SHP77 treated with DMSO at 0.1 percent for 48 hours (cell line): ENCODE measurements at regions not wholly inside any gene's neighbourhood (a gene's known extent, or its start where the extent isn't known, plus 50 kb on each side); places are given as distances from the start of the nearest gene placed in this dataset.
"Not testable (repeated sequence)": the region's sequence is repeated elsewhere in the genome, so short reads cannot be mapped to it uniquely, and the experiment has no call there.

ENCODE experiments used
- DNase-seq: peaks from one replicate; lab custom pipeline; 2025; lab: John Stamatoyannopoulos, UW

GRCh38 chr14:101634850-101635748 is 73.8 kb downstream of the DIO3 start:
- no peak for DNase-seq

- no peak for DNase-seq
These were observed 74.7 kb downstream of the DIO3 start for GRCh38 chr14:101635749-101636560.

GRCh38 chr14:101639241-101639833 is 78.0 kb downstream of the DIO3 start:
- DNase-seq = no peak

- no peak for DNase-seq
These were observed 82.4 kb downstream of the DIO3 start for GRCh38 chr14:101643651-101644050.

- DNase-seq = no peak
These were observed 92.8 kb downstream of the DIO3 start for GRCh38 chr14:101654051-101654450.

GRCh38 chr14:101657372-101657771 is 96.1 kb downstream of the DIO3 start:
- DNase-seq = no peak

- peak; percentile 55 for DNase-seq
These were observed 95.9 kb upstream of the PPP2R5C start for GRCh38 chr14:101665478-101666078.

- DNase-seq = no peak
These were observed 95.2 kb upstream of the PPP2R5C start for GRCh38 chr14:101666264-101666663.

GRCh38 chr14:101669629-101670028 is 91.9 kb upstream of the PPP2R5C start:
- no peak for DNase-seq

- DNase-seq = no peak
These were observed 87.6 kb upstream of the PPP2R5C start for GRCh38 chr14:101673873-101674272.

- not testable (repeated sequence) for DNase-seq
These were observed 85.7 kb upstream of the PPP2R5C start for GRCh38 chr14:101675835-101676234.

- DNase-seq = not testable (repeated sequence)
These were observed 83.6 kb upstream of the PPP2R5C start for GRCh38 chr14:101677912-101678327.

- no peak for DNase-seq
These were observed 79.7 kb upstream of the PPP2R5C start for GRCh38 chr14:101681795-101682194.

GRCh38 chr14:101683365-101683764 is 78.1 kb upstream of the PPP2R5C start:
- no peak for DNase-seq

- DNase-seq = no peak
These were observed 73.6 kb upstream of the PPP2R5C start for GRCh38 chr14:101687756-101688546.

- DNase-seq = no peak
These were observed 72.4 kb upstream of the PPP2R5C start for GRCh38 chr14:101689039-101689501.

GRCh38 chr14:101689966-101690365 is 71.5 kb upstream of the PPP2R5C start:
- DNase-seq = not testable (repeated sequence)

GRCh38 chr14:101695659-101696058 is 65.8 kb upstream of the PPP2R5C start:
- DNase-seq = no peak

GRCh38 chr14:101704140-101704539 is 57.4 kb upstream of the PPP2R5C start:
- DNase-seq = no peak

GRCh38 chr14:101705733-101706508 is 55.6 kb upstream of the PPP2R5C start:
- no peak for DNase-seq
